ENCODE measurements at regions not wholly inside any gene's neighbourhood (a gene's known extent, or its start where the extent isn't known, plus 50 kb on each side); places are given as distances from the start of the nearest gene placed in this dataset.

GRCh38 chr2:37471994-37472393 is 127.6 kb downstream of the QPCT start:
- DNase-seq (ENCODE audit: low spot score) = peak; percentile 50

- peak; percentile 53 for DNase-seq (ENCODE audit: low spot score)
Measured at GRCh38 chr2:37472959-37473358, 128.5 kb downstream of the QPCT start.

GRCh38 chr2:37476411-37476810 is 132.0 kb downstream of the QPCT start:
- DNase-seq (ENCODE audit: low spot score) = no peak

GRCh38 chr2:37477921-37478320 is 133.5 kb downstream of the QPCT start:
- DNase-seq (ENCODE audit: low spot score) = no peak

GRCh38 chr2:37481244-37481643 is 136.8 kb downstream of the QPCT start:
- no peak for DNase-seq (ENCODE audit: low spot score)

- DNase-seq (ENCODE audit: low spot score) = no peak
Measured at GRCh38 chr2:37489041-37489456, 144.6 kb downstream of the QPCT start.

- DNase-seq (ENCODE audit: low spot score) = no peak
Measured at GRCh38 chr2:37489536-37489935, 145.1 kb downstream of the QPCT start.

GRCh38 chr2:37493425-37493824 is 149.0 kb downstream of the QPCT start:
- no peak for DNase-seq (ENCODE audit: low spot score)

- no peak for DNase-seq (ENCODE audit: low spot score)
Measured at GRCh38 chr2:37499113-37499512, 154.7 kb downstream of the QPCT start.

- DNase-seq (ENCODE audit: low spot score) = peak; percentile 33
Measured at GRCh38 chr2:37500031-37500430, 155.6 kb downstream of the QPCT start.

- no peak for DNase-seq (ENCODE audit: low spot score)
Measured at GRCh38 chr2:37501113-37501512, 156.7 kb downstream of the QPCT start.

GRCh38 chr2:37506407-37507050 is 162.1 kb downstream of the QPCT start:
- no peak for DNase-seq (ENCODE audit: low spot score)

- no peak for DNase-seq (ENCODE audit: low spot score)
Measured at GRCh38 chr2:37507051-37507410, 162.6 kb downstream of the QPCT start.

GRCh38 chr2:37507703-37508102 is 163.3 kb downstream of the QPCT start:
- no peak for DNase-seq (ENCODE audit: low spot score)

- no peak for DNase-seq (ENCODE audit: low spot score)
Measured at GRCh38 chr2:37512971-37513370, 158.5 kb downstream of the CDC42EP3 start.

- peak; percentile 33 for DNase-seq (ENCODE audit: low spot score)
Measured at GRCh38 chr2:37523814-37524362, 147.6 kb downstream of the CDC42EP3 start.

- DNase-seq (ENCODE audit: low spot score) = no peak
Measured at GRCh38 chr2:37526323-37526722, 145.1 kb downstream of the CDC42EP3 start.

- no peak for DNase-seq (ENCODE audit: low spot score)
Measured at GRCh38 chr2:37526856-37527255, 144.6 kb downstream of the CDC42EP3 start.

- no peak for DNase-seq (ENCODE audit: low spot score)
Measured at GRCh38 chr2:37527361-37527760, 144.1 kb downstream of the CDC42EP3 start.

- no peak for DNase-seq (ENCODE audit: low spot score)
Measured at GRCh38 chr2:37529830-37530415, 141.5 kb downstream of the CDC42EP3 start.

- DNase-seq (ENCODE audit: low spot score) = no peak
Measured at GRCh38 chr2:37532503-37532902, 138.9 kb downstream of the CDC42EP3 start.

- no peak for DNase-seq (ENCODE audit: low spot score)
Measured at GRCh38 chr2:37537316-37537715, 134.1 kb downstream of the CDC42EP3 start.

- no peak for DNase-seq (ENCODE audit: low spot score)
Measured at GRCh38 chr2:37541516-37541915, 129.9 kb downstream of the CDC42EP3 start.

- DNase-seq (ENCODE audit: low spot score) = no peak
Measured at GRCh38 chr2:37543999-37544557, 127.4 kb downstream of the CDC42EP3 start.
